ENCODE measurements at regions not wholly inside any gene's neighbourhood (a gene's known extent, or its start where the extent isn't known, plus 50 kb on each side); places are given as distances from the start of the nearest gene placed in this dataset.

DNA sequence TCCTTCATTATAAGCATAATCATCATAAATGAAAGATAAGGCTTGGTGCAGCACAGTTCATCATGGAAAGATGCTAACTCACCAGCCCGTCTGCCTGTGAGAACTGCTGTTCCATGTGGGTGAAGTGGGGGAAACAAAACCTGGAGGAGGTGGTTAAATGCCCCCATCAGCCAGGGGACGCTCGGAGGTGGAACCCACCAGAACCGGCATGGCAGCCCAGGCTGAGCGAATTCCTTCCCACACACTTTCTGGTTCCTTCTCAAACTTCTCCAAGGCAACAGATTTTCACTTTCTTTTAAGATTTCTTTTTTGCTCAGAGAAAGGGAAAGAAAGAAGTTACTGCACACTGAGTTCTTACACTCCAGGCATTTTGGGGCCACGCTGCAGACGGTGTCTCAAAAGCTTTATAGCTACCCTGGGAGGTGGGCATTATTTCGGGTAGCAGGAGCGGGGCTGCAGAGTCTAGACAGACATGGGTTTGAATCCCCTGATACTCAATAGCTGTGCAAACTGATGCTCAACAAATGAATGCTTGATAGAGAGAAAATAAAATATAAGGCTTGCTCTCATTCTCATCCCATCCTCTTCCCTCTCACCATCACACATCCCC lies 190.7 kb downstream of the BCL11B start:
- H3K9ac ChIP-seq (ENCODE audit: low read depth, low read length), result no peak overlapping the region
- no peaks in the 10 kb centered on the region for H3K27me3 ChIP-seq (ENCODE audit: control insufficient read depth, insufficient read depth, low read length)
- H3K36me3 ChIP-seq (ENCODE audit: insufficient read depth, low read length), result no peaks in the 10 kb centered on the region
- no peaks in the 10 kb centered on the region for H3K9me3 ChIP-seq (replicated peaks; ENCODE audit: low read length)
- H3K4me1 ChIP-seq (ENCODE audit: control insufficient read depth, insufficient read depth, low read length), result no peaks in the 10 kb centered on the region
- H3K4me2 ChIP-seq (ENCODE audit: low read length), result no peak overlapping the region
- no peak overlapping the region for H3K4me3 ChIP-seq (ENCODE audit: low read length)

- Histone ChIP-seq H3K4me2 (ENCODE audit: low read length) (no peak overlapping the region), H3K27me3 (ENCODE audit: control insufficient read depth, insufficient read depth, low read length) (no peaks in the 10 kb centered on the region), H3K4me1 (ENCODE audit: control insufficient read depth, insufficient read depth, low read length) (no peaks in the 10 kb centered on the region), H3K9me3 (replicated peaks; ENCODE audit: low read length) (no peaks in the 10 kb centered on the region), H3K4me3 (ENCODE audit: low read length) (no peak overlapping the region), H3K36me3 (ENCODE audit: insufficient read depth, low read length) (no peaks in the 10 kb centered on the region), H3K9ac (ENCODE audit: low read depth, low read length) (no peak overlapping the region)
Measured at GRCh38 chr14:99081880-99082279, 190.1 kb downstream of the BCL11B start.

DNA sequence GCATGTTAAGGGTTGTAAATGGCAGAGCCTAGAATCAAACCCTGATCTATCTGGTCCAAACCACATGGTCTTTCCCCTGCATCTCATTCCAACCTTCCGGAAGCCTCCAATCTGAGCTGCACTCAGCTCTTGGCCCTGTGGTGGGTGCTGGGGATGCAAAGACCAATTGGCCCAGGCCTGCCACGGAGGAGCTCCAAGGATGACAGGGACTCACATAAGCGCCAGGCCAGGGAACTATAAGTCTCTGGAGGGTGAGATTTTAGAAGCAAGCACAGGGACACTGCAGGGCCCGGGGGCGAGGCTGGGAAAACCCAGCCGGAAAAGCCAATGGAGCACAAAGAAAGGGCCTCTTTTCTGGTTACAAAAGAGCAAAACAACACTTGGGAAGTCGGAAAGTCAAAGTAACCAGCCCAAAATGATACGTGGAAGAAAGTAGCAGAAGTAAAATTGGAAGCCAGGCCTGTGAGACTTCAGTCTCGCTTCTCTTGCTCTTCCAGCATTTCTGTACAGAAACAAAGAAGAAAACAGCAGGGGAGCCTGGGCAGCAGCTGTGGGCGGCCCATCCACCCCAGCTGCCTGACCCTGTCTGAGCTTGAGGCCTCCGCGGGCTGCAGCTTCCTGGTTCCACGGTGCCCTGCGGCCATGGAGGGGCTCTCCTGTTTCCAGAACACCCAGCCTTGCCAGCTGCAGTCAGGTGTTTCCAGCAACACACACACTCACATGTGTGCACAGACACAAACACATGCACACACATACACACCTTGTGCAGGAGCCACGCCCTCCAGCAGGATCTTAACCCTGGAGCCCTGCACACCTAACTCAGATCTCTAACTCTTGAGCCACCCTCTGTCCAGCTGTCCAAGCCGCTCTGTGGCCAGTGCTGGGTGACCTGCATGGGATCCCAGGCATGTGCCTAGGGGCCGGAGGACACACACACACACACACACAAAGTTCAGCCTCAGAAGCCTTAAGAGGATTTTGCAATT lies 178.2 kb downstream of the BCL11B start:
- no peaks in the 10 kb centered on the region for H3K9me3 ChIP-seq (replicated peaks; ENCODE audit: low read length)
- H3K4me1 ChIP-seq (ENCODE audit: control insufficient read depth, insufficient read depth, low read length), result no peaks in the 10 kb centered on the region
- H3K4me3 ChIP-seq (ENCODE audit: low read length), result no peak overlapping the region
- no peaks in the 10 kb centered on the region for H3K36me3 ChIP-seq (ENCODE audit: insufficient read depth, low read length)
- no peaks in the 10 kb centered on the region for H3K27me3 ChIP-seq (ENCODE audit: control insufficient read depth, insufficient read depth, low read length)
- no peak overlapping the region for H3K4me2 ChIP-seq (ENCODE audit: low read length)
- no peak overlapping the region for H3K9ac ChIP-seq (ENCODE audit: low read depth, low read length)

- H3K4me2 ChIP-seq (ENCODE audit: low read length), result no peak overlapping the region
- no peak overlapping the region for H3K9ac ChIP-seq (ENCODE audit: low read depth, low read length)
- no peaks in the 10 kb centered on the region for H3K36me3 ChIP-seq (ENCODE audit: insufficient read depth, low read length)
- no peaks in the 10 kb centered on the region for H3K4me1 ChIP-seq (ENCODE audit: control insufficient read depth, insufficient read depth, low read length)
- no peaks in the 10 kb centered on the region for H3K9me3 ChIP-seq (replicated peaks; ENCODE audit: low read length)
- no peaks in the 10 kb centered on the region for H3K27me3 ChIP-seq (ENCODE audit: control insufficient read depth, insufficient read depth, low read length)
- H3K4me3 ChIP-seq (ENCODE audit: low read length), result no peak overlapping the region
Measured at GRCh38 chr14:99094901-99095300, 177.1 kb downstream of the BCL11B start.

DNA sequence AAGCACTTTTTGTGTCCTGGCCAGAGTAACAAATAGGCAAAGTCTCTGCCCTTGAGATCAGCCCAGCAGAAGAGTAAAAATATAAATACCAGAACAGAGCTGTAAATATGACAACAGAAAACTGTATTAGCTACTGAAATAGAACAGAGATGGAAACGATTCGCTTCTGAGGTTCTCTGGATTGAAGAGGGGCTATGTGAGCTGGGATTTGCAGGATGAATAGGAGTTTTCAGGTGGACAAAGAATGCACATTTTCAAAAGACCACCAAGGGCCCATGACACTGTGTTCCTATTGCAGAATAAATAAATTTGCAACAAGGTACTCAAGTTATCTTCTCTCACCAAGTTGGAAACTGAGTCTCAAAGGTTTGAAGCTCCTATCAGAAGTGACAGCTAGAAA lies 176.6 kb downstream of the BCL11B start:
- Histone ChIP-seq H3K9ac (ENCODE audit: low read depth, low read length) (no peak overlapping the region), H3K4me1 (ENCODE audit: control insufficient read depth, insufficient read depth, low read length) (no peaks in the 10 kb centered on the region), H3K27me3 (ENCODE audit: control insufficient read depth, insufficient read depth, low read length) (no peaks in the 10 kb centered on the region), H3K36me3 (ENCODE audit: insufficient read depth, low read length) (no peaks in the 10 kb centered on the region), H3K4me2 (ENCODE audit: low read length) (no peak overlapping the region), H3K4me3 (ENCODE audit: low read length) (no peak overlapping the region), H3K9me3 (replicated peaks; ENCODE audit: low read length) (no peaks in the 10 kb centered on the region)

GRCh38 chr14:99098199-99098598 lies 173.8 kb downstream of the BCL11B start:
- no peak overlapping the region for H3K4me3 ChIP-seq (ENCODE audit: low read length)
- no peaks in the 10 kb centered on the region for H3K36me3 ChIP-seq (ENCODE audit: insufficient read depth, low read length)
- no peaks in the 10 kb centered on the region for H3K9me3 ChIP-seq (replicated peaks; ENCODE audit: low read length)
- no peak overlapping the region for H3K4me2 ChIP-seq (ENCODE audit: low read length)
- H3K27me3 ChIP-seq (ENCODE audit: control insufficient read depth, insufficient read depth, low read length), result no peaks in the 10 kb centered on the region
- H3K4me1 ChIP-seq (ENCODE audit: control insufficient read depth, insufficient read depth, low read length), result no peaks in the 10 kb centered on the region
- no peak overlapping the region for H3K9ac ChIP-seq (ENCODE audit: low read depth, low read length)

DNA sequence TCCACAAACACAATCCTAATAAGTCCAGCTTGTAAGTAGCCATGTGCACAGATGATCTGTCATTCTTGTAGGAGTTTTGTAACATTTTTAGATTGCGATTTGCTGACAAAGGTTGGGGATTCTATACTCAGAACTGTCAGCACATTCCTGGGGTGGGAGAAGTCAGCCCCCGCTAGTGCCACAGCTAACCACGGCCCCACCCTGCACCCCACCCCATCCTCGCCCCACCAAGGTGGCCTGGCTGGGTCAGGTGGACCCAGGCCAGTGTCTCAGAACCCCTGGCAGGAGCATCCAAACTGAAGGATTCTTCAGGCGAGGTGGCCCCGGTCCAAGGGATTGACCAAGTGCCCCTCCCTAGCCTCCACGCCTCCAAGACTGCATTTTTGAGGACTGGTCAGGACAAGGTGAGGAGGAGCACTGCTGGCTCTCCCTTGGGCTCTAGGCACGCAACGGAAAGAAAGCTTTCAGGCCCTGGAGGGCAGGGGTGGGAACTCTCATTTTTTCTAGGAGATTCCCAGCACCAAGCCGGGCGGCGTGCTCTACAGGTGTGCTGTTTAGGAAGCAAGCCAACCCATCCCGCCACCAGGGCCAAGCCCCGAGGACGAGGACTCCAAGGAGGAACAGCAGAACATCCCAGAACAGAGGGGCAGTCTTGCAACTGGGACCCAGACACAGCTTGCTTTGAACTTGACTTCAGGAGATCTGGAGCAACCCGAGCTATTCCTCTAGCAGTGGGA lies 172.8 kb downstream of the BCL11B start:
- no peak overlapping the region for H3K4me2 ChIP-seq (ENCODE audit: low read length)
- H3K36me3 ChIP-seq (ENCODE audit: insufficient read depth, low read length), result no peaks in the 10 kb centered on the region
- no peaks in the 10 kb centered on the region for H3K4me1 ChIP-seq (ENCODE audit: control insufficient read depth, insufficient read depth, low read length)
- H3K4me3 ChIP-seq (ENCODE audit: low read length), result no peak overlapping the region
- H3K9ac ChIP-seq (ENCODE audit: low read depth, low read length), result no peak overlapping the region
- H3K9me3 ChIP-seq (replicated peaks; ENCODE audit: low read length), result no peaks in the 10 kb centered on the region
- H3K27me3 ChIP-seq (ENCODE audit: control insufficient read depth, insufficient read depth, low read length), result no peaks in the 10 kb centered on the region

GRCh38 chr14:99100497-99101270 lies 171.3 kb downstream of the BCL11B start:
- Histone ChIP-seq H3K9ac (ENCODE audit: low read depth, low read length) (no peak overlapping the region), H3K4me2 (ENCODE audit: low read length) (no peak overlapping the region), H3K36me3 (ENCODE audit: insufficient read depth, low read length) (no peaks in the 10 kb centered on the region), H3K4me3 (ENCODE audit: low read length) (no peak overlapping the region), H3K4me1 (ENCODE audit: control insufficient read depth, insufficient read depth, low read length) (no peaks in the 10 kb centered on the region), H3K27me3 (ENCODE audit: control insufficient read depth, insufficient read depth, low read length) (no peaks in the 10 kb centered on the region), H3K9me3 (replicated peaks; ENCODE audit: low read length) (no peaks in the 10 kb centered on the region)

- Histone ChIP-seq H3K9me3 (replicated peaks; ENCODE audit: low read length) (no peaks in the 10 kb centered on the region), H3K27me3 (ENCODE audit: control insufficient read depth, insufficient read depth, low read length) (no peaks in the 10 kb centered on the region)
Measured at GRCh38 chr14:99101855-99102461, 170.0 kb downstream of the BCL11B start.

GRCh38 chr14:99116741-99117295 lies 155.2 kb downstream of the BCL11B start:
- Histone ChIP-seq H3K4me2 (ENCODE audit: low read length) (no peak overlapping the region), H3K27me3 (ENCODE audit: control insufficient read depth, insufficient read depth, low read length) (no peaks in the 10 kb centered on the region), H3K9ac (ENCODE audit: low read depth, low read length) (no peak overlapping the region), H3K36me3 (ENCODE audit: insufficient read depth, low read length) (no peaks in the 10 kb centered on the region), H3K4me1 (ENCODE audit: control insufficient read depth, insufficient read depth, low read length) (no peaks in the 10 kb centered on the region), H3K4me3 (ENCODE audit: low read length) (no peak overlapping the region), H3K9me3 (replicated peaks; ENCODE audit: low read length) (no peaks in the 10 kb centered on the region)

More at GRCh38 chr14:99101855-99102461, 170.0 kb downstream of the BCL11B start:
- H3K4me3 ChIP-seq (ENCODE audit: low read length), result no peak overlapping the region
- H3K4me2 ChIP-seq (ENCODE audit: low read length), result no peak overlapping the region
- H3K36me3 ChIP-seq (ENCODE audit: insufficient read depth, low read length), result no peaks in the 10 kb centered on the region
- no peak overlapping the region for H3K9ac ChIP-seq (ENCODE audit: low read depth, low read length)
- no peaks in the 10 kb centered on the region for H3K4me1 ChIP-seq (ENCODE audit: control insufficient read depth, insufficient read depth, low read length)

Data from skeletal muscle satellite cell (primary cell).